Upper lobe of left lung (tissue), 6 donors: ENCODE measurements at regions not wholly inside any gene's neighbourhood (a gene's known extent, or its start where the extent isn't known, plus 50 kb on each side); places are given as distances from the start of the nearest gene placed in this dataset.
"Not testable (repeated sequence)": the region's sequence is repeated elsewhere in the genome, so short reads cannot be mapped to it uniquely, and the experiment has no call there.

Experiments
- ATAC-seq, 2 donors: fragments of 200-7000 bp; cut with Tn5 transposase; one replicate each; pipeline ENCODE4 v1.9.1; 2022; ENCODE audit warnings: mild to moderate bottlenecking in 2 of 2, moderate library complexity in 2 of 2; ENCODE audit not compliant: low FRiP score in 2 of 2
- DNase-seq, 2 donors: peaks; one replicate each; pipeline ENCODE4 v3.0.0-alpha.2; 2019 to 2020
- H3K27ac ChIP-seq, 4 donors: fragments of 200-600 bp; sonication (generic); one replicate each; pipeline ENCODE4 v1.5.1; 2016 to 2019
- H3K27me3 ChIP-seq, 4 donors: fragments of 200-600 bp; sonication (generic); one replicate each; pipeline ENCODE4 v1.5.1; 2017 to 2019
- H3K36me3 ChIP-seq, 4 donors: fragments of 200-600 bp; sonication (generic); one replicate each; pipeline ENCODE4 v1.5.1; 2016 to 2019
- H3K4me1 ChIP-seq, 4 donors: fragments of 200-600 bp; sonication (generic); one replicate each; pipeline ENCODE4 v1.5.1; 2018 to 2019
- H3K4me3 ChIP-seq, 4 donors: fragments of 200-600 bp; sonication (generic); one replicate each; pipeline ENCODE4 v1.5.1; 2017 to 2019; ENCODE audit warnings: mild to moderate bottlenecking in 2 of 4, moderate library complexity in 1 of 4
- H3K9me3 ChIP-seq, 4 donors: fragments of 200-600 bp; sonication (generic); one replicate each; pipeline ENCODE4 v1.5.1; 2018 to 2019
- EP300 ChIP-seq, 4 donors: sonication (generic); formaldehyde crosslinking; IDR thresholded peaks; one replicate each; pipeline ENCODE4 v1.5.1; 2017; ENCODE audit warnings: antibody characterized with exemption in 4 of 4, control low read depth in 2 of 4
- POLR2A ChIP-seq, 4 donors: fragments of 450-650 bp; IDR thresholded peaks; one replicate each; pipeline ENCODE4 v1.5.1; 2016 to 2017; ENCODE audit warnings: antibody characterized with exemption in 4 of 4, mild to moderate bottlenecking in 2 of 4
- POLR2AphosphoS5 ChIP-seq, 2 donors: sonication (generic); formaldehyde crosslinking; IDR thresholded peaks; one replicate each; pipeline ENCODE4 v1.5.1; 2017; ENCODE audit warnings: antibody characterized with exemption in 2 of 2
- WGBS, 2 donors: methylation state at CpG; one replicate each; pipeline ENCODE4 v1.1.5; 2017 to 2018; 5-methylcytosine and 5-hydroxymethylcytosine counted together
- TF ChIP-seq, protein P1 (sequence below), 6 experiments: fragments of 450-650 bp in 4 of 6; fragments of 200-600 bp in 2 of 6; sonication (generic) in 2 of 6; IDR thresholded peaks; one replicate each; pipeline ENCODE4 v1.5.1; 2016 to 2019; ENCODE audit warnings: antibody characterized with exemption in 6 of 6
- donor health status: DM: no; HTN: no; CAD: no; lungs with moderate emphysema.
- donor health status: DM: no; HTN: yes; CAD: no; lungs with severe emphysema.

DNA sequence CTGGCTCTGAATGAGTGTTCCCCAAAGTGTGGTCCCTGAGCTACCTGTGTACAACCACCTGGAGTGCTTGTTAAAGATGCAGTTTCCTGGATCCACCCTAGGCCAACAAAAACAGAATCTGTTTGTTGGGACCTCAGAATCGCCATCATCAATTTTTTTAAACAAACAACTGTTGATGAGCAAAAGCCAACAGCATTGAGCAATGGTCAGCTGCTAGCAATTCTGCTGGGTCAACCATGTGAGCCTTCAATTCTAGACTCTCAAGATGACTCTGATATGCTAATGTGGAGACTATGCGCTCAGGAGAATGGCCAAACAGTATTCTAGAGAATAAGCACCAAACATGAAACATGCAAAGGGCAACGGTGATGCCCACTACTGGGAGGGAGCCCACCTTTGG is 64.4 kb upstream of the IYD start:
- no peak for DNase-seq
- TF ChIP-seq POLR2A (IDR thresholded peaks at IDR 0.05) (no peak), POLR2AphosphoS5 (IDR thresholded peaks at IDR 0.05) (no peak), EP300 (IDR thresholded peaks at IDR 0.05) (no peak)
- TF ChIP-seq, protein P1, sequence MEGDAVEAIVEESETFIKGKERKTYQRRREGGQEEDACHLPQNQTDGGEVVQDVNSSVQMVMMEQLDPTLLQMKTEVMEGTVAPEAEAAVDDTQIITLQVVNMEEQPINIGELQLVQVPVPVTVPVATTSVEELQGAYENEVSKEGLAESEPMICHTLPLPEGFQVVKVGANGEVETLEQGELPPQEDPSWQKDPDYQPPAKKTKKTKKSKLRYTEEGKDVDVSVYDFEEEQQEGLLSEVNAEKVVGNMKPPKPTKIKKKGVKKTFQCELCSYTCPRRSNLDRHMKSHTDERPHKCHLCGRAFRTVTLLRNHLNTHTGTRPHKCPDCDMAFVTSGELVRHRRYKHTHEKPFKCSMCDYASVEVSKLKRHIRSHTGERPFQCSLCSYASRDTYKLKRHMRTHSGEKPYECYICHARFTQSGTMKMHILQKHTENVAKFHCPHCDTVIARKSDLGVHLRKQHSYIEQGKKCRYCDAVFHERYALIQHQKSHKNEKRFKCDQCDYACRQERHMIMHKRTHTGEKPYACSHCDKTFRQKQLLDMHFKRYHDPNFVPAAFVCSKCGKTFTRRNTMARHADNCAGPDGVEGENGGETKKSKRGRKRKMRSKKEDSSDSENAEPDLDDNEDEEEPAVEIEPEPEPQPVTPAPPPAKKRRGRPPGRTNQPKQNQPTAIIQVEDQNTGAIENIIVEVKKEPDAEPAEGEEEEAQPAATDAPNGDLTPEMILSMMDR (IDR thresholded peaks at IDR 0.05) = no peak
- ATAC-seq = no peak
- Histone ChIP-seq H3K27ac (no peak overlapping the region), H3K9me3 (no peaks in the 10 kb centered on the region), H3K4me3 (no peak overlapping the region), H3K27me3 (no peaks in the 10 kb centered on the region), H3K4me1 (no peaks in the 10 kb centered on the region), H3K36me3 (no peaks in the 10 kb centered on the region)
- WGBS, 2 donors = 87 to 94% methylated on average over 3 of the region's 3 CpGs

DNA sequence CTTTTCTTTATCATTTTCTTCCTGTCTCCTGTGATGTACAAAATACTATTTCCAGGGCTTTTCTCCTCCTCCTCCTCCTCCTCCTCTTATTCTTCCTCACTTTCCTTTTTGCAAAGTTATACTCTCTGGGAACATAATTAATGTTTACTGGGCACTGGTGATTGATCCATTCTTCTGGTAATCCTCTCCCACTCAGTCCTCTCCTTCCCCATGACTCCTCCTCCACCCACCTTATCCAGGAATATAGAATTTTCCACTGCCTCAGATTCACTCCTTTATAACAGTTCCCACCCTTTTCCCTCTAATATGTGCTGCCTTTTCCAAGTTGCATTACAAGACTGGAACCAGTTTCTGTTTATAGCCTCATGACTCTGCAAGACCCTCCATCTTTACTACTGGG is 62.5 kb upstream of the IYD start:
- Histone ChIP-seq H3K36me3 (no peaks in the 10 kb centered on the region), H3K9me3 (no peaks in the 10 kb centered on the region), H3K27me3 (no peaks in the 10 kb centered on the region), H3K27ac (no peak overlapping the region), H3K4me1 (no peaks in the 10 kb centered on the region), H3K4me3 (no peak overlapping the region)
- TF ChIP-seq POLR2A (IDR thresholded peaks at IDR 0.05) (no peak), EP300 (IDR thresholded peaks at IDR 0.05) (no peak), POLR2AphosphoS5 (IDR thresholded peaks at IDR 0.05) (no peak)
- TF ChIP-seq, protein P1 (IDR thresholded peaks at IDR 0.05) = no peak
- DNase-seq (no peak), ATAC-seq (no peak)

DNA sequence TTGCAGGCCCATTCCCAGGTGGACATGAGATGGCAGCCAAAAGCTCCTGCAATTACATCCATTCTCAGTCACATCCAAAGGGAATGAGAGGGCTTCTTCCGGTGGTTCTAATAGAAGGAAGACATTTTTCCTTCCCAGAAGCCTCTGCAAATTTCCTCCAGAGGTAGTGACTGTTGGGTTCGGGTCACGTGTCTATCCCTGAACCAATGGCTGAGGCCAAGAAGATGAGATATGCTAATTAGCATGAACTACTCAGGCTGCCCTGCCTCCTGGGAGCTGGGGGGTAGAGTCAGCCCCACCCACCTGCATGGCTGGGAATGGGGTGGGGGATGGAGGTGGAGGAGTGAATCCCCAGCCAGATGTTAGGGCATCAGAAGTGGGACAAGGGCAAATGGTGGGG is 61.3 kb upstream of the IYD start:
- Histone ChIP-seq H3K36me3 (no peaks in the 10 kb centered on the region), H3K4me3 (no peak overlapping the region), H3K9me3 (no peaks in the 10 kb centered on the region), H3K27me3 (no peaks in the 10 kb centered on the region), H3K27ac (no peak overlapping the region), H3K4me1 (no peaks in the 10 kb centered on the region)
- TF ChIP-seq, protein P1 (IDR thresholded peaks at IDR 0.05) = no peak
- TF ChIP-seq POLR2AphosphoS5 (IDR thresholded peaks at IDR 0.05) (no peak), POLR2A (IDR thresholded peaks at IDR 0.05) (no peak), EP300 (IDR thresholded peaks at IDR 0.05) (no peak)
- no peak for ATAC-seq
- no peak for DNase-seq
- 92 to 95% methylated on average over 3 of the region's 3 CpGs for WGBS, 2 donors

DNA sequence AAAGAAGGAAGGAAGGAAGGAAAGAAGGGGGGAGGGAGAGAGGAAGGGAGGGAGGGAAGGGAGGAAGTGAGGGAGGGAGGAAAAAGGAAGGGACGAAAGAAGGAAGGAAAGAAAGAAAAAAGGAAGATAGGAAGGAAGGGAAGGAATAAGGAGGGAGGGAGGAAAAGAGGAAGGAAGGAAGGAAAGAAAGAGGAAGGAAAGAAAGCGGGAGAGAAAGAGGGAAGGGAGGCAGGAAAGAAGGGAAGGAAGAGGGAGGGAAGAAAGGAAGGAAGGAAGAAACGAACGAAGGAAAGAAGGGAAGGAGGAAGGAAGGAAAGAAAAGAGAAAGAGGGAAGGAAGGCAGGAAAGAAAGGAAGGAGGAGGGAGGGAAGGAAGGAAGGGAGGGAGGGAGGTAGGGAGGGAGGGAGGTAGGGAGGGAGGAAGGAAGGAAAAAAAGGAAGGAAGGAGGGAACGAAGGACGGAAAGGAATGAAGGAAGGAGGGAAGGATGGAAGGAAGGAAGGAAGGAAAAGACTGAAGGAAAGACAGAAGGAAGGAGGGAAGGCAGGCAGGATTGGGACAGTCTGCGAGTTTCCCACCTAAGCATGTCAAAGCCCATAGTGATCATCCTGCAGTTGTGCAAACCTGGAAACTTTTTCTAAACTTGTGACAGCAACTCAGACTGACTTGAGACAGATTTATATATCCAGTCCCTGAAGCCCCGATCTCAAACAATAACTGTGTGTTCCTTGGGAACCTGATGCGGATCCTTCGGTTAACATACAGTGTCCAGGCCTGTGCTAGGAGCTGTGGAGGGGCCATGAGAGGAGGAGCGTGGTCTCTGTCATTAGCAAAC is 59.8 kb upstream of the IYD start:
- TF ChIP-seq EP300 (IDR thresholded peaks at IDR 0.05) (no peak), POLR2AphosphoS5 (IDR thresholded peaks at IDR 0.05) (no peak), POLR2A (IDR thresholded peaks at IDR 0.05) (no peak)
- TF ChIP-seq, protein P1 (IDR thresholded peaks at IDR 0.05) = no peak
- H3K4me1 ChIP-seq = peaks cover 0 to 3% (median 1%) of the 10 kb centered on the region in 4 donors
- ATAC-seq = no peak
- no peaks in the 10 kb centered on the region for H3K9me3 ChIP-seq
- H3K4me3 ChIP-seq = no peak overlapping the region
- DNase-seq = no peak
- no peaks in the 10 kb centered on the region for H3K36me3 ChIP-seq
- no peaks in the 10 kb centered on the region for H3K27me3 ChIP-seq
- 73 to 78% methylated on average over 11 of the region's 11 CpGs for WGBS, 2 donors
- H3K27ac ChIP-seq = no peak overlapping the region

DNA sequence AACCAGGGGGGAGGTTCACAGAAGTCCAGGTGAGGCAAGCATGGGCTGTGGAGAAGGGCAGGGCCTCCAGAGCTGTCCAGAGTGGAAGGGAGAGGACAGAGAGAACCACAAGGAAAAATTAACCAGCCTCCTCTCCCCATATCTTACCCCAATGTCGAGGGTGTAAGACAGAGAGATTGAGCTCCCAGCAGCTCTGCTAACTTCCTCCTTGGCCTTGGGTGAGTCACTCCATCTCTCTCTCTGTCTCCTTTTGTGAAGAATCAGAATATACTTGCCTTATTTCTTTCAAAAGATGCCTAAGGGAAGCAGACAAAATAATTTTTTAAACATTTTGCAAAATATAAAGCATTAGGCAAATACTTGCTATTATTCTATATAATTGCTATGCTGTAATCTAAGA is 58.3 kb upstream of the IYD start:
- H3K4me1 ChIP-seq = peaks cover 0 to 3% (median 1%) of the 10 kb centered on the region in 4 donors
- H3K36me3 ChIP-seq = no peaks in the 10 kb centered on the region
- TF ChIP-seq POLR2AphosphoS5 (IDR thresholded peaks at IDR 0.05) = no peak
- TF ChIP-seq, protein P1 (IDR thresholded peaks at IDR 0.05) = no peak
- TF ChIP-seq EP300 (IDR thresholded peaks at IDR 0.05) = no peak
- TF ChIP-seq POLR2A (IDR thresholded peaks at IDR 0.05) = no peak
- DNase-seq (no peak), ATAC-seq (no peak)
- 19 to 60% methylated on average over 1 of the region's 1 CpG for WGBS, 2 donors
- no peak overlapping the region for H3K27ac ChIP-seq
- H3K4me3 ChIP-seq = no peak overlapping the region
- H3K9me3 ChIP-seq = no peaks in the 10 kb centered on the region
- no peaks in the 10 kb centered on the region for H3K27me3 ChIP-seq

DNA sequence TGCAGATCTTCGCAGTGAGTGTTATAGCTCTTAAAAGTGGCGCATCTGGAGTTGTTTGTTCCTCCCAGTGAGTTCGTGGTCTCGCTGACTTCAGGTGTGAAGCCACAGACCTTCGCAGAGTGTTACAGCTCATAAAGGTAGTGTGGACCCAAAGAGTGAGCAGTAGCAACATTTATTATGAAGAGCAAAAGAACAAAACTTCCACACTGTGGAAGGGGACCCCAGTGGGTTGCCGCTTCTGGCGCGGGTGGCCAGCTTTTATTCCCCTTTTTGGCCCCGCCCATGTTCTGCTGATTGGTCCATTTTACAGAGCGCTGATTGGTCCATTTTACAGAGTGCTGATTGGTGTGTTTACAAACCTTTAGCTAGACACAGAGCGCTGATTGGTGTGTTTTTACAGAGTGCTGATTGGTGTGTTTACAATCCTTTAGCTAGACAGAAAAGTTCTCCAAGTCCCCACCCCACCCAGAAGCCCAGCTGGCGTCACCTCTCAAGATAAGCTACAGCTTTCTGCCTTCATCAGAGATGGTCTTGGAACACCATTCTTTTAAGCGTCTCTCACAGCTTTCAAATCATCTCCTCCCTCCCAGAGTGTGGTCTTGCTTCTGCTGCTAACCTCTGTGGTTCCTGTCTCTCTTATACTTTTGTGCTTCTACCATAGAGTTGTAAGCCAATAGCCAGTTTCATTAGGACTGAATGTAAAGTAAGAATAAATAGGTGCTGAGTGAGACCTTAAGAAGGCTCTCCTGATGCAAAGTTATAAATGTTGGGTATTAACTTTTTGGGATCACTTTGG is 57.5 kb upstream of the IYD start:
- H3K27ac ChIP-seq, ATAC-seq, H3K9me3 ChIP-seq, H3K4me1 ChIP-seq, DNase-seq, H3K4me3 ChIP-seq, H3K27me3 ChIP-seq, H3K36me3 ChIP-seq: not testable (repeated sequence)
- WGBS, 2 donors = 87 to 93% methylated on average over 12 to 13 of the region's 13 CpGs
